ENCODE measurements at regions not wholly inside any gene's neighbourhood (a gene's known extent, or its start where the extent isn't known, plus 50 kb on each side); places are given as distances from the start of the nearest gene placed in this dataset.
A peak's percentile ranks its signal among the peaks of the same experiment; 100 is the strongest.

GRCh38 chr6:113647143-113647889, 209.8 kb upstream of the MARCKS start:
- Histone ChIP-seq H3K4me1 (ENCODE audit: control insufficient read depth in 2 of 2, insufficient read depth in 2 of 2, low read length in 2 of 2) (peaks cover 0 to 21% of the 10 kb centered on the region in 2 donors), H3K27me3 (ENCODE audit: control insufficient read depth in 2 of 2, insufficient read depth in 1 of 2, low read length in 1 of 2) (no peaks in the 10 kb centered on the region), H3K36me3 (ENCODE audit: control insufficient read depth in 2 of 2, insufficient read depth in 2 of 2, low read length in 1 of 2) (no peaks in the 10 kb centered on the region), H3K4me3 (ENCODE audit: low read length in 2 of 2) (no peak overlapping the region), H3K27ac (ENCODE audit: low read depth in 1 of 2, low read length in 1 of 2) (no peak overlapping the region), H3K9me3 (ENCODE audit: control insufficient read depth in 2 of 2, insufficient read depth in 1 of 2, low read length in 1 of 2) (no peaks in the 10 kb centered on the region)
- WGBS = 90% methylated on average over 4 of the region's 4 CpGs
- DNase-seq (ENCODE audit: low read depth in 6 of 9, low spot score in 9 of 9) = no peak

GRCh38 chr6:113648698-113649097, 208.4 kb upstream of the MARCKS start:
- peaks cover 0 to 14% of the 10 kb centered on the region in 2 donors for H3K4me1 ChIP-seq (ENCODE audit: control insufficient read depth in 2 of 2, insufficient read depth in 2 of 2, low read length in 2 of 2)

GRCh38 chr6:113649276-113649675, 207.9 kb upstream of the MARCKS start:
- Histone ChIP-seq H3K27me3 (ENCODE audit: control insufficient read depth in 2 of 2, insufficient read depth in 1 of 2, low read length in 1 of 2) (no peaks in the 10 kb centered on the region), H3K36me3 (ENCODE audit: control insufficient read depth in 2 of 2, insufficient read depth in 2 of 2, low read length in 1 of 2) (no peaks in the 10 kb centered on the region), H3K27ac (ENCODE audit: low read depth in 1 of 2, low read length in 1 of 2) (peak overlapping the region in 1 of 2 donors; percentile 73), H3K4me1 (ENCODE audit: control insufficient read depth in 2 of 2, insufficient read depth in 2 of 2, low read length in 2 of 2) (peaks cover 0 to 14% of the 10 kb centered on the region in 2 donors), H3K4me3 (ENCODE audit: low read length in 2 of 2) (no peak overlapping the region), H3K9me3 (ENCODE audit: control insufficient read depth in 2 of 2, insufficient read depth in 1 of 2, low read length in 1 of 2) (no peaks in the 10 kb centered on the region)
- WGBS = 63% methylated on average over 6 of the region's 6 CpGs
- no peak for DNase-seq (ENCODE audit: low read depth in 6 of 9, low spot score in 9 of 9)

More at GRCh38 chr6:113648698-113649097, 208.4 kb upstream of the MARCKS start:
- H3K4me3 ChIP-seq (ENCODE audit: low read length in 2 of 2) = no peak overlapping the region
- no peaks in the 10 kb centered on the region for H3K9me3 ChIP-seq (ENCODE audit: control insufficient read depth in 2 of 2, insufficient read depth in 1 of 2, low read length in 1 of 2)
- no peaks in the 10 kb centered on the region for H3K27me3 ChIP-seq (ENCODE audit: control insufficient read depth in 2 of 2, insufficient read depth in 1 of 2, low read length in 1 of 2)
- H3K36me3 ChIP-seq (ENCODE audit: control insufficient read depth in 2 of 2, insufficient read depth in 2 of 2, low read length in 1 of 2) = no peaks in the 10 kb centered on the region
- DNase-seq (ENCODE audit: low read depth in 6 of 9, low spot score in 9 of 9) = no peak
- 97% methylated on average over 1 of the region's 1 CpG for WGBS
- peak overlapping the region in 1 of 2 donors; percentile 73 for H3K27ac ChIP-seq (ENCODE audit: low read depth in 1 of 2, low read length in 1 of 2)

- Histone ChIP-seq H3K27ac (ENCODE audit: low read depth in 1 of 2, low read length in 1 of 2) (peak overlapping the region in 1 of 2 donors; percentile 73), H3K9me3 (ENCODE audit: control insufficient read depth in 2 of 2, insufficient read depth in 1 of 2, low read length in 1 of 2) (no peaks in the 10 kb centered on the region), H3K4me3 (ENCODE audit: low read length in 2 of 2) (no peak overlapping the region), H3K36me3 (ENCODE audit: control insufficient read depth in 2 of 2, insufficient read depth in 2 of 2, low read length in 1 of 2) (no peaks in the 10 kb centered on the region), H3K27me3 (ENCODE audit: control insufficient read depth in 2 of 2, insufficient read depth in 1 of 2, low read length in 1 of 2) (no peaks in the 10 kb centered on the region), H3K4me1 (ENCODE audit: control insufficient read depth in 2 of 2, insufficient read depth in 2 of 2, low read length in 2 of 2) (peaks cover 0 to 14% of the 10 kb centered on the region in 2 donors)
- no peak for DNase-seq (ENCODE audit: low read depth in 6 of 9, low spot score in 9 of 9)
- WGBS = 86% methylated on average over 6 of the region's 6 CpGs
Observed at GRCh38 chr6:113649880-113650609, 207.1 kb upstream of the MARCKS start.

GRCh38 chr6:113650610-113650979, 206.6 kb upstream of the MARCKS start:
- H3K27ac ChIP-seq (ENCODE audit: low read depth in 1 of 2, low read length in 1 of 2) = no peak overlapping the region
- 95% methylated on average over 8 of the region's 8 CpGs for WGBS
- DNase-seq (ENCODE audit: low read depth in 6 of 9, low spot score in 9 of 9) = no peak
- no peaks in the 10 kb centered on the region for H3K27me3 ChIP-seq (ENCODE audit: control insufficient read depth in 2 of 2, insufficient read depth in 1 of 2, low read length in 1 of 2)
- H3K36me3 ChIP-seq (ENCODE audit: control insufficient read depth in 2 of 2, insufficient read depth in 2 of 2, low read length in 1 of 2) = no peaks in the 10 kb centered on the region
- H3K9me3 ChIP-seq (ENCODE audit: control insufficient read depth in 2 of 2, insufficient read depth in 1 of 2, low read length in 1 of 2) = no peaks in the 10 kb centered on the region
- no peak overlapping the region for H3K4me3 ChIP-seq (ENCODE audit: low read length in 2 of 2)
- H3K4me1 ChIP-seq (ENCODE audit: control insufficient read depth in 2 of 2, insufficient read depth in 2 of 2, low read length in 2 of 2) = peaks cover 0 to 10% of the 10 kb centered on the region in 2 donors

- Histone ChIP-seq H3K27ac (ENCODE audit: low read depth in 1 of 2, low read length in 1 of 2) (no peak overlapping the region), H3K27me3 (ENCODE audit: control insufficient read depth in 2 of 2, insufficient read depth in 1 of 2, low read length in 1 of 2) (no peaks in the 10 kb centered on the region), H3K36me3 (ENCODE audit: control insufficient read depth in 2 of 2, insufficient read depth in 2 of 2, low read length in 1 of 2) (no peaks in the 10 kb centered on the region), H3K4me3 (ENCODE audit: low read length in 2 of 2) (no peak overlapping the region), H3K9me3 (ENCODE audit: control insufficient read depth in 2 of 2, insufficient read depth in 1 of 2, low read length in 1 of 2) (no peaks in the 10 kb centered on the region), H3K4me1 (ENCODE audit: control insufficient read depth in 2 of 2, insufficient read depth in 2 of 2, low read length in 2 of 2) (peaks cover 0 to 10% of the 10 kb centered on the region in 2 donors)
- WGBS = 57% methylated on average over 4 of the region's 4 CpGs
- no peak for DNase-seq (ENCODE audit: low read depth in 6 of 9, low spot score in 9 of 9)
Observed at GRCh38 chr6:113651120-113651519, 206.0 kb upstream of the MARCKS start.

- Histone ChIP-seq H3K27me3 (ENCODE audit: control insufficient read depth in 2 of 2, insufficient read depth in 1 of 2, low read length in 1 of 2) (no peaks in the 10 kb centered on the region), H3K36me3 (ENCODE audit: control insufficient read depth in 2 of 2, insufficient read depth in 2 of 2, low read length in 1 of 2) (no peaks in the 10 kb centered on the region), H3K4me1 (ENCODE audit: control insufficient read depth in 2 of 2, insufficient read depth in 2 of 2, low read length in 2 of 2) (peaks cover 0 to 10% of the 10 kb centered on the region in 2 donors), H3K27ac (ENCODE audit: low read depth in 1 of 2, low read length in 1 of 2) (no peak overlapping the region), H3K9me3 (ENCODE audit: control insufficient read depth in 2 of 2, insufficient read depth in 1 of 2, low read length in 1 of 2) (no peaks in the 10 kb centered on the region), H3K4me3 (ENCODE audit: low read length in 2 of 2) (no peak overlapping the region)
- WGBS = 90% methylated on average over 1 of the region's 1 CpG
- DNase-seq (ENCODE audit: low read depth in 6 of 9, low spot score in 9 of 9) = no peak
Observed at GRCh38 chr6:113651920-113652319, 205.2 kb upstream of the MARCKS start.

GRCh38 chr6:113653275-113653674, 203.9 kb upstream of the MARCKS start:
- no peaks in the 10 kb centered on the region for H3K27me3 ChIP-seq (ENCODE audit: control insufficient read depth in 2 of 2, insufficient read depth in 1 of 2, low read length in 1 of 2)
- peaks cover 0 to 10% of the 10 kb centered on the region in 2 donors for H3K4me1 ChIP-seq (ENCODE audit: control insufficient read depth in 2 of 2, insufficient read depth in 2 of 2, low read length in 2 of 2)
- no peak overlapping the region for H3K4me3 ChIP-seq (ENCODE audit: low read length in 2 of 2)
- H3K27ac ChIP-seq (ENCODE audit: low read depth in 1 of 2, low read length in 1 of 2) = no peak overlapping the region
- no peaks in the 10 kb centered on the region for H3K9me3 ChIP-seq (ENCODE audit: control insufficient read depth in 2 of 2, insufficient read depth in 1 of 2, low read length in 1 of 2)
- DNase-seq (ENCODE audit: low read depth in 6 of 9, low spot score in 9 of 9) = no peak
- WGBS = 97% methylated on average over 3 of the region's 3 CpGs
- no peaks in the 10 kb centered on the region for H3K36me3 ChIP-seq (ENCODE audit: control insufficient read depth in 2 of 2, insufficient read depth in 2 of 2, low read length in 1 of 2)

- Histone ChIP-seq H3K36me3 (ENCODE audit: control insufficient read depth in 2 of 2, insufficient read depth in 2 of 2, low read length in 1 of 2) (no peaks in the 10 kb centered on the region), H3K4me1 (ENCODE audit: control insufficient read depth in 2 of 2, insufficient read depth in 2 of 2, low read length in 2 of 2) (peaks cover 0 to 10% of the 10 kb centered on the region in 2 donors), H3K27me3 (ENCODE audit: control insufficient read depth in 2 of 2, insufficient read depth in 1 of 2, low read length in 1 of 2) (no peaks in the 10 kb centered on the region), H3K9me3 (ENCODE audit: control insufficient read depth in 2 of 2, insufficient read depth in 1 of 2, low read length in 1 of 2) (no peaks in the 10 kb centered on the region), H3K27ac (ENCODE audit: low read depth in 1 of 2, low read length in 1 of 2) (no peak overlapping the region), H3K4me3 (ENCODE audit: low read length in 2 of 2) (no peak overlapping the region)
- no peak for DNase-seq (ENCODE audit: low read depth in 6 of 9, low spot score in 9 of 9)
Observed at GRCh38 chr6:113654396-113654795, 202.7 kb upstream of the MARCKS start.

Data from thymus (tissue), 11 donors.